Esophagus squamous epithelium (tissue), 5 donors: ENCODE measurements at regions not wholly inside any gene's neighbourhood (a gene's known extent, or its start where the extent isn't known, plus 50 kb on each side); places are given as distances from the start of the nearest gene placed in this dataset.

ENCODE experiments used
- DNase-seq: peaks from one replicate; lab custom pipeline; 2025; lab: John Stamatoyannopoulos, UW
- H3K27ac ChIP-seq, 4 donors: fragments of 200-600 bp; sonication (generic); one replicate each; pipeline ENCODE4 v1.5.1; 2016 to 2019; ENCODE audit warnings: mild to moderate bottlenecking in 1 of 4
- H3K27me3 ChIP-seq, 4 donors: fragments of 200-600 bp; sonication (generic); 1 replicate in 3 of 4; 2 replicates in 1 of 4; pipeline versions ENCODE4 v1.5.1 to v1.6.0; 2017 to 2021; ENCODE audit warnings: antibody characterized with exemption in 1 of 4
- H3K36me3 ChIP-seq, 3 donors: fragments of 200-600 bp; sonication (generic); one replicate each; pipeline ENCODE4 v1.5.1; 2016 to 2019
- H3K4me1 ChIP-seq, 3 donors: fragments of 200-600 bp; sonication (generic); one replicate each; pipeline ENCODE4 v1.5.1; 2017 to 2019
- H3K4me3 ChIP-seq, 4 donors: fragments of 200-600 bp; sonication (generic); 1 replicate in 3 of 4; 2 replicates in 1 of 4; pipeline ENCODE4 v1.5.1; 2016 to 2019; ENCODE audit warnings: mild to moderate bottlenecking in 2 of 4, moderate library complexity in 1 of 4
- H3K9me3 ChIP-seq, 3 donors: fragments of 200-600 bp; sonication (generic); one replicate each; pipeline ENCODE4 v1.5.1; 2016 to 2019
- CTCF ChIP-seq, 6 experiments: fragments of 450-650 bp in 4 of 6; fragments of 200-600 bp in 2 of 6; sonication (generic) in 2 of 6; IDR thresholded peaks; one replicate each; pipeline ENCODE4 v1.5.1; 2016 to 2019; ENCODE audit warnings: antibody characterized with exemption in 6 of 6, mild to moderate bottlenecking in 4 of 6, moderate library complexity in 4 of 6
- POLR2A ChIP-seq, 4 donors: fragments of 450-650 bp; IDR thresholded peaks; one replicate each; pipeline ENCODE4 v1.6.1; 2017; ENCODE audit warnings: antibody characterized with exemption in 4 of 4, mild to moderate bottlenecking in 4 of 4, moderate library complexity in 3 of 4
- WGBS, 2 donors: methylation state at CpG; one replicate each; pipeline ENCODE4 v1.1.5; 2018; 5-methylcytosine and 5-hydroxymethylcytosine counted together
- intact Hi-C: fragments of 100-400 bp; cut with DNase I; formaldehyde crosslinking; loops from one replicate; pipeline ENCODE4 v1.15.0; 2022
- donor health status: DM: yes; HTN: yes; CAD: no.

DNA sequence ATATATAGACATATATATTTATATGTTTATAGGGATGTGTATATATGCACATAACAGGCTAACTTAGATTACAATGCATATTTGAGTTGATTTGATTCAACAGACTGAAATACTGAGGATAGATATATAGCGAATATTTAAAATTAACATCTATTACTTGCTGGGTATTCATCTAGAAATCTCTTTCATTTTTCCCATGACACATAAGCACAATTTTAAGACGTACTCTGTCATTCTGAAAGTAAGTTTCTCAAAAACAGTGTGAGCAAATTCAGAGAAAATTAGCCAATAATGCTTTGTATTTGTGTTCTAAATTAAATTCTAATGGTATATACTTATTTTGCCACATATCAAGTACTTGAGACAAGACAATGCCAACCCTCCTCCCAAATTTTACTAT, 907.5 kb upstream of the MDGA2 start:
- TF ChIP-seq CTCF (IDR thresholded peaks at IDR 0.05), result no peak
- no peak for TF ChIP-seq POLR2A (IDR thresholded peaks at IDR 0.05)
- Histone ChIP-seq H3K36me3 (no peaks in the 10 kb centered on the region), H3K27ac (no peak overlapping the region), H3K4me3 (no peak overlapping the region), H3K4me1 (no peaks in the 10 kb centered on the region), H3K9me3 (no peaks in the 10 kb centered on the region), H3K27me3 (no peaks in the 10 kb centered on the region)
- DNase-seq, result no peak
- 69 to 82% methylated on average over 2 of the region's 2 CpGs for WGBS, 2 donors
- intact Hi-C loops, result no loop called here

DNA sequence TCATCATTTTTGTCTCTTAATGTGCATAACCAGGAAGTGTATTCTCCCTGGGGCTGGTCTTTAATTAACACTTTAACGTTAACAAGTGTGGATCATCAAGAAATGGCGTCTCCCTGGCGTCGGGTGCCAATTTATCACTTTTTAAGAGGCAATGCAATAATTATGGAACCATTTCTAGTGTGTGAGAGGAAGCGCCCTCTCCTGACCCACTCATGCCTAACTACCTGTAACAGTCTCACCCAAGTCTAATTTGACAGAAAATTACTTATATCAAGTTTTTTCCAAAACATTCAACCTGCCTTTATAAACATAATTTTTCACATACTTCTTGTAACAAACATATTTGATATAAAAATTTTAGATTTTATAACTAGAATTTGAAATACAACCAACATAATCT, 905.3 kb upstream of the MDGA2 start:
- WGBS, 2 donors, result 72 to 76% methylated on average over 5 of the region's 5 CpGs
- no peak for TF ChIP-seq POLR2A (IDR thresholded peaks at IDR 0.05)
- TF ChIP-seq CTCF (IDR thresholded peaks at IDR 0.05), result no peak
- Histone ChIP-seq H3K27me3 (no peaks in the 10 kb centered on the region), H3K4me1 (no peaks in the 10 kb centered on the region), H3K9me3 (no peaks in the 10 kb centered on the region), H3K4me3 (no peak overlapping the region), H3K36me3 (no peaks in the 10 kb centered on the region), H3K27ac (no peak overlapping the region)
- intact Hi-C loops, result no loop called here
- no peak for DNase-seq

DNA sequence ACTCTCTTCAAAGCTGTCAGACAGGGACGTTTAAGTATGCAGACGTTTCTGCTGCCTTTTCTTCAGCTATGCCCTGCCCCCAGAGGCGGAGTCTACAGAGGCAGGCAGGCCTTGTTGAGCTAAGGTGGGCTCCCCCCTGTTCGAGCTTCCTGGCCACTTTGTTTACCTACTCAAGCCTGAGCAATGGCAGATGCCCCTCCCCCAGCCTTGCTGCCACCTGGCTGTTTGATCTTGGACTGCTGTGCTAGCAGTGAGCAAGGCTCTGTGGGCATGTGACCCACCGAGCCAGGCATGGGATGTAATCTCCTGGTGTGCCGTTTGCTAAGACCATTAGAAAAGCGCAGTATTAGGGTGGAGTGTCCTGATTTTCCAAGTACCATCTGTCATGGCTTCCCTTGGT, 900.4 kb upstream of the MDGA2 start:
- no peaks in the 10 kb centered on the region for H3K27me3 ChIP-seq
- intact Hi-C loops, result no loop called here
- no peaks in the 10 kb centered on the region for H3K36me3 ChIP-seq
- no peak for DNase-seq
- H3K4me3 ChIP-seq, result no peak overlapping the region
- 42 to 79% methylated on average over 2 to 3 of the region's 7 CpGs for WGBS, 2 donors
- H3K9me3 ChIP-seq, result no peaks in the 10 kb centered on the region
- no peak for TF ChIP-seq POLR2A (IDR thresholded peaks at IDR 0.05)
- TF ChIP-seq CTCF (IDR thresholded peaks at IDR 0.05), result no peak
- H3K4me1 ChIP-seq, result no peaks in the 10 kb centered on the region
- H3K27ac ChIP-seq, result no peak overlapping the region

GRCh38 chr14:48568688-48569087, 893.3 kb upstream of the MDGA2 start:
- TF ChIP-seq CTCF (IDR thresholded peaks at IDR 0.05) (no peak), POLR2A (IDR thresholded peaks at IDR 0.05) (no peak)

DNA sequence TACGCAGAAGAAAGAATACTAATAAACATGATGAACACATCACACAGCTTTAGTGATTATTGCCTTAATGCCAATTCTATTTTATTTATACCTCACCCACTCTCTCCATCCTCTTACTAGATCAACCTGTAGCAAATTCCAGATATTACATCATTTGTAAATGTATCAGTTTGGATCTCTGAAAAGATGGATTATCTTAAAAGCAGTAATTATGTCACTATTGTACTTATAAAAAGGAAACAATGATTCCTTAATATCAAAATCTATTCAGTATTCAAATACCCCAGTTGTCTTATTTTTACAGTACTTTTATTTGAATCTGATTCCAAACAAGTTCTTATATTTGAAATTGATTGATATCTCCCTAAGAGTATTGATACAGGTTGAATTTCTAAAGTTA, 892.8 kb upstream of the MDGA2 start:
- no peaks in the 10 kb centered on the region for H3K4me1 ChIP-seq
- H3K9me3 ChIP-seq, result peaks cover 0 to 7% (median 4%) of the 10 kb centered on the region in 3 donors
- no peak for DNase-seq
- WGBS, 2 donors, result 70 to 79% methylated on average over 1 of the region's 1 CpG
- TF ChIP-seq CTCF (IDR thresholded peaks at IDR 0.05) (no peak), POLR2A (IDR thresholded peaks at IDR 0.05) (no peak)
- no peaks in the 10 kb centered on the region for H3K36me3 ChIP-seq
- no peaks in the 10 kb centered on the region for H3K27me3 ChIP-seq
- H3K4me3 ChIP-seq, result no peak overlapping the region
- intact Hi-C loops, result no loop called here
- no peak overlapping the region for H3K27ac ChIP-seq

More at GRCh38 chr14:48568688-48569087, 893.3 kb upstream of the MDGA2 start:
- H3K4me1 ChIP-seq, result no peaks in the 10 kb centered on the region
- DNase-seq, result no peak
- no peaks in the 10 kb centered on the region for H3K36me3 ChIP-seq
- intact Hi-C loops, result no loop called here
- H3K9me3 ChIP-seq, result peaks cover 0 to 5% (median 4%) of the 10 kb centered on the region in 3 donors
- H3K27ac ChIP-seq, result no peak overlapping the region
- no peaks in the 10 kb centered on the region for H3K27me3 ChIP-seq
- H3K4me3 ChIP-seq, result no peak overlapping the region
- 36 to 51% methylated on average over 2 of the region's 2 CpGs for WGBS, 2 donors
